B cell (primary cell): ENCODE measurements at regions not wholly inside any gene's neighbourhood (a gene's known extent, or its start where the extent isn't known, plus 50 kb on each side); places are given as distances from the start of the nearest gene placed in this dataset.
"Not testable (repeated sequence)": the region's sequence is repeated elsewhere in the genome, so short reads cannot be mapped to it uniquely, and the experiment has no call there.

Experiments used
- ATAC-seq: fragments of 200-7000 bp; cut with Tn5 transposase; one replicate; pipeline ENCODE4 v1.10.0; 2021; ENCODE audit warnings: low read depth, mild to moderate bottlenecking, moderate number of reproducible peaks, moderate library complexity
- CTCF ChIA-PET: fragments of 350-600 bp; sonication (Branson Sonifier 250); formaldehyde crosslinking; loops from one replicate; lab custom pipeline; 2021; ENCODE audit warnings: antibody characterized with exemption, inconsistent platforms; lab: Charles Lee
- POLR2A ChIA-PET: fragments of 350-600 bp; sonication (Branson Sonifier 250); formaldehyde crosslinking; loops from one replicate; lab custom pipeline; 2021; ENCODE audit warnings: antibody characterized with exemption; lab: Charles Lee
- DNase-seq: peaks from one replicate; pipeline ENCODE4 v3.0.0; 2013
- H2AFZ ChIP-seq: 2 replicates; pipeline ENCODE4 v1.6.1; 2012; ENCODE audit warnings: mild to moderate bottlenecking, low read depth, low read length; ENCODE audit not compliant: insufficient read depth, poor library complexity, severe bottlenecking
- H3K27ac ChIP-seq, 2 donors: 1 replicate in 1 of 2; 2 replicates in 1 of 2; pipeline ENCODE4 v1.5.1; 2012 to 2013; ENCODE audit warnings: low read length in 2 of 2, mild to moderate bottlenecking in 2 of 2, moderate library complexity in 1 of 2
- H3K27me3 ChIP-seq, 4 experiments: fragments of 200-600 bp in 1 of 4; sonication (generic) in 1 of 4; replicated peaks in 1 of 4; 1 replicate in 2 of 4; 2 replicates in 2 of 4; pipeline versions ENCODE4 v1.6.1 to v1.7.0; 2013 to 2016; ENCODE audit warnings: low read length in 3 of 4, mild to moderate bottlenecking in 2 of 4, mixed read lengths in 1 of 4, moderate library complexity in 1 of 4; ENCODE audit not compliant: insufficient read depth in 4 of 4, control insufficient read depth in 3 of 4; ENCODE audit errors: control extremely low read depth in 1 of 4
- H3K36me3 ChIP-seq, 2 experiments: replicated peaks in 1 of 2; 1 replicate in 1 of 2; 2 replicates in 1 of 2; pipeline versions ENCODE4 v1.6.1 to v1.7.1; 2013; ENCODE audit warnings: low read length in 1 of 2; ENCODE audit not compliant: insufficient read depth in 2 of 2, control insufficient read depth in 1 of 2; ENCODE audit errors: control extremely low read depth in 1 of 2, extremely low read depth in 1 of 2
- H3K4me1 ChIP-seq, 2 donors: fragments of 200-600 bp in 1 of 2; sonication (generic) in 1 of 2; 1 replicate in 1 of 2; 2 replicates in 1 of 2; pipeline versions ENCODE4 v1.5.1 to v1.6.1; 2013 to 2017; ENCODE audit warnings: low read length in 2 of 2; ENCODE audit not compliant: control insufficient read depth in 2 of 2, insufficient read depth in 2 of 2
- H3K4me2 ChIP-seq: replicated peaks from 2 replicates; pipeline ENCODE3; 2012; ENCODE audit warnings: mild to moderate bottlenecking, low read depth, low read length; ENCODE audit not compliant: poor library complexity, severe bottlenecking
- H3K4me3 ChIP-seq, 5 experiments: fragments of 200-600 bp in 1 of 5; sonication (generic) in 1 of 5; 1 replicate in 3 of 5; 2 replicates in 2 of 5; pipeline versions ENCODE4 v1.5.1 to v1.7.0; 2011 to 2016; ENCODE audit warnings: low read length in 4 of 5, mild to moderate bottlenecking in 4 of 5, low read depth in 2 of 5, control low read depth in 1 of 5, moderate library complexity in 1 of 5; ENCODE audit not compliant: insufficient read depth in 1 of 5; ENCODE audit errors: control extremely low read depth in 1 of 5, extremely low read depth in 1 of 5
- H3K79me2 ChIP-seq: fragments of 200-600 bp; sonication (generic); one replicate; pipeline ENCODE4 v1.6.0; 2016; ENCODE audit warnings: low read length; ENCODE audit not compliant: control insufficient read depth, insufficient read depth
- H3K9ac ChIP-seq: fragments of 200-600 bp; sonication (generic); 2 replicates; pipeline ENCODE4 v1.6.1; 2017; ENCODE audit warnings: mild to moderate bottlenecking, low read length, moderate library complexity
- H3K9me3 ChIP-seq, 3 donors: one replicate each; pipeline versions ENCODE4 v1.6.1 to v1.7.1; 2013; ENCODE audit warnings: low read length in 2 of 3; ENCODE audit not compliant: control insufficient read depth in 2 of 3, insufficient read depth in 1 of 3; ENCODE audit errors: control extremely low read depth in 1 of 3
- H4K20me1 ChIP-seq: 2 replicates; pipeline ENCODE4 v1.6.0; 2012; ENCODE audit warnings: mild to moderate bottlenecking, low read length; ENCODE audit not compliant: insufficient read depth, control insufficient read depth, poor library complexity, severe bottlenecking
- H3K27ac Mint-ChIP-seq: one replicate; pipeline ENCODE4 v1.8.0; 2021; ENCODE audit warnings: mixed read lengths
- H3K27me3 Mint-ChIP-seq: one replicate; pipeline ENCODE4 v1.8.0; 2021; ENCODE audit warnings: mixed read lengths
- H3K4me1 Mint-ChIP-seq: one replicate; pipeline ENCODE4 v1.8.0; 2021; ENCODE audit warnings: mixed read lengths
- H3K4me3 Mint-ChIP-seq: one replicate; pipeline ENCODE4 v1.8.0; 2021; ENCODE audit warnings: mixed read lengths
- H3K9me3 Mint-ChIP-seq: one replicate; pipeline ENCODE4 v1.8.0; 2022; ENCODE audit warnings: mixed read lengths; ENCODE audit not compliant: insufficient read depth
- CTCF ChIP-seq: fragments of 200-600 bp; IDR thresholded peaks from one replicate; pipeline ENCODE4 v1.8.0; 2022; ENCODE audit warnings: antibody characterized with exemption, mild to moderate bottlenecking
- EZH2 ChIP-seq: IDR thresholded peaks from 2 replicates; pipeline ENCODE4 v1.6.1; 2012; ENCODE audit warnings: borderline replicate concordance, low read depth, mild to moderate bottlenecking, moderate library complexity, low read length; ENCODE audit not compliant: insufficient read depth, poor library complexity, severe bottlenecking
- WGBS: methylation state at CpG from one replicate; pipeline ENCODE4 v1.1.5; 2013; ENCODE audit warnings: missing lambda C conversion rate; ENCODE audit not compliant: insufficient coverage; 5-methylcytosine and 5-hydroxymethylcytosine counted together
- intact Hi-C: fragments of 100-400 bp; cut with micrococcal nuclease; formaldehyde crosslinking; loops from one replicate; pipeline ENCODE4 v1.10.0; 2022

GRCh38 chr2:234879671-234880455 lies 72.0 kb upstream of the SH3BP4 start:
- H3K4me1 ChIP-seq, result peaks cover 4 to 6% of the 10 kb centered on the region in 2 donors
- no peak overlapping the region for H3K27ac ChIP-seq
- peaks cover 0 to 4% (median 0%) of the 10 kb centered on the region in 3 donors for H3K9me3 ChIP-seq
- H3K4me2 ChIP-seq, result no peak overlapping the region
- no peak for ATAC-seq
- no peak overlapping the region for H3K4me3 Mint-ChIP-seq
- peaks cover 12% of the 10 kb centered on the region for H3K4me1 Mint-ChIP-seq
- intact Hi-C loops, result no loop called here
- H3K36me3 ChIP-seq, result no peaks in the 10 kb centered on the region
- H3K27me3 ChIP-seq, result no peaks in the 10 kb centered on the region
- no peak overlapping the region for H2AFZ ChIP-seq
- H3K27ac Mint-ChIP-seq, result no peak overlapping the region
- no peak for TF ChIP-seq CTCF
- no peak for TF ChIP-seq EZH2
- ChIA-PET POLR2A (no interaction called here), CTCF (no interaction called here)
- H3K4me3 ChIP-seq, result no peak overlapping the region
- H3K9ac ChIP-seq, result no peak overlapping the region
- H3K9me3 Mint-ChIP-seq, result no peaks in the 10 kb centered on the region
- H3K79me2 ChIP-seq, result no peaks in the 10 kb centered on the region
- no peak for DNase-seq
- H4K20me1 ChIP-seq, result no peaks in the 10 kb centered on the region
- H3K27me3 Mint-ChIP-seq, result peaks cover 3% of the 10 kb centered on the region
- 100% methylated on average over 1 of the region's 5 CpGs for WGBS

GRCh38 chr2:234876621-234877020 lies 75.2 kb upstream of the SH3BP4 start:
- H3K79me2 ChIP-seq, H3K4me1 ChIP-seq, DNase-seq, CTCF ChIA-PET, H3K27ac ChIP-seq, POLR2A ChIA-PET, H3K27ac Mint-ChIP-seq, H3K4me2 ChIP-seq, H3K4me3 ChIP-seq, H3K4me3 Mint-ChIP-seq, intact Hi-C loops, H3K36me3 ChIP-seq, H4K20me1 ChIP-seq, H3K9me3 ChIP-seq, H3K9ac ChIP-seq, H2AFZ ChIP-seq, H3K27me3 ChIP-seq, ATAC-seq, H3K9me3 Mint-ChIP-seq: not testable (repeated sequence)
- H3K4me1 Mint-ChIP-seq, result peaks cover 12% of the 10 kb centered on the region
- WGBS, result 100% methylated on average over 1 of the region's 2 CpGs
- peaks cover 15% of the 10 kb centered on the region for H3K27me3 Mint-ChIP-seq
